ENCODE measurements at regions not wholly inside any gene's neighbourhood (a gene's known extent, or its start where the extent isn't known, plus 50 kb on each side); places are given as distances from the start of the nearest gene placed in this dataset.
"Not testable (repeated sequence)": the region's sequence is repeated elsewhere in the genome, so short reads cannot be mapped to it uniquely, and the experiment has no call there.

- DNase-seq, result no peak
Observed at GRCh38 chr1:199834711-199835110, 192.8 kb upstream of the NR5A2 start.

- no peak for DNase-seq
Observed at GRCh38 chr1:199836430-199836829, 191.1 kb upstream of the NR5A2 start.

DNA sequence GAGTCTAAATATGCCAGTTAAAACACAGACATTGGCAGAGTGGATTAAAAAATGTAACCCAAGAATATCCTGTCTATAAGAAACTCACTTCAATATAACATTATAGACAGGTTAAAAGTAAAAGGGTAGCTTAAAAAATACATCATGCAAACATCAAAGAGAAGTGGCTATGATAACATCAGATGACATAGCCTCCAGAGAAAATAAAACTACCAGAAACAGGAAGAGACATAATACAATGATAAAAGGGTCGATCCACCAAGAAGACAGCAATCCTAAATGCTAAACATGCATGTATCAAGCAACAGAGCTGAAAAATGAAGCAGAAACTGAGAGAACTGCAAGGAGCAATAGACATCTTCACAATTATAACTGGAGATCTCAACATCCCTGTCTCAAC is 190.2 kb upstream of the NR5A2 start:
- no peak for DNase-seq

DNA sequence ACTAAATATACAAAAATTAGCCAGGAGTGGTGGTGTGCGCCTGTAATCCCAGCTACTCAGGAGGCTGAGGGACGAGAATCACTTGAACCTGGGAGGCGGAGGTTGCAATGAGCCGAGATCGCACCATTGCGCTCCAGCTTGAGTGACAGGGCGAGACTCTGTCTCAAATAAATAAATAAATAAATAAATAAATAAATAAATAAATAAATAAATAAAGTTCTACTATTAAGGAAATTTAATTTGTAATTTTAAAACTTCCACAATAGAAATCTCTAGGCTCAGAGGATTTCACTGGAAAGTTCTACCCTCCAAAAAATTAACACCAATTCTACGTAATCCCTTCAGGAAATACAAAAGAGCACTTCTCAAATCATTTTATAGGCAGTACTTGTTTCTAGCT is 187.9 kb upstream of the NR5A2 start:
- not testable (repeated sequence) for DNase-seq

GRCh38 chr1:199843096-199843495 is 184.4 kb upstream of the NR5A2 start:
- DNase-seq, result not testable (repeated sequence)

- no peak for DNase-seq
Observed at GRCh38 chr1:199843861-199844260, 183.6 kb upstream of the NR5A2 start.

DNA sequence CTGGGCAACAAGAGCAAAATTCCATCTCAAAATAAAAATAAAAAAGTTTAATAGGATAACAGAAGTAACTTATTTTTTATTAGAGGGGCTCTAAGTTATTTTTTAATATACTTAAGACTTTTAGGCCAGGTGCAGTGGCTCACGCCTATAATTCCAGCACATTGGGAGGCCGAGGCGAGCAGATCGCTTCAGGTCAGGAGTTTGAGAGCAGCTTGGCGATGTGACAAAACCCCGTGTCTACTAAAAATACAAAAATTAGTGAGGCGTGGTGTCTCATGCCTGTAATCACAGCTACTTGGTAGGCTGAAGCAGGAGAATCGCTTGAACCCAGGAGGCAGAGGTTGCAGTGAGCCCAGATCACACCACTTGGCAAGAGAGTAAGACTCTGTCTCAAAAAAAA is 180.5 kb upstream of the NR5A2 start:
- DNase-seq, result no peak

- no peak for DNase-seq
Observed at GRCh38 chr1:199851439-199852140, 175.9 kb upstream of the NR5A2 start.

DNA sequence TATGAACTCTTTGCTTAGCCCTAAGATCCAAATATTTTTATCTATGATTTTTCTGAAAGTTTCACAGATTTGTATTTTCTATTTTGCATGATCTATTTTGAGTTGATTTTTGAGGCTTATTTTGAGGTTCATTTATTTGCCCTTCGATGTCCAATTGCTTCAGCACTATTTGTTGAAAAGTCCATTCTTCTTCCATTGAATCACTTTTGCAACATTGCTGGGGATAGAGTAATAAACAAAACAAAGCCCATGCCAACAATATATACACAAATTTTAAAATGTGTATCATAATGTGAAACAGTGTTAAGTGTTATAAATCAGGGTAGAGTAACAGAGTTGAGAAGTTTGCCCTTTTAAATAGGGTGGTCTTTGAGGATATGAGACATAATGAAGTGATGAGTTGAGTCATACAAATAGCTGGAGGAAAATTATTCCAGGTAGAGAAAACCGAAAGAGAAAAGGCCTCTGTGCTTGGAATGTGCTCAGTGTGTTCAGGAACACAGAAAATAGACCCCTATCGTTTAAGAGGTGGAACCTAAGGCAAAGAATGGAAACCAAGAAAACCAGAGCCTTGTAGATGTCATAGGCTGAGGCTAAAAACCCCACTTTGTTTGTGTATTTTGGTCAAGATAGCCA is 172.7 kb upstream of the NR5A2 start:
- no peak for DNase-seq

DNA sequence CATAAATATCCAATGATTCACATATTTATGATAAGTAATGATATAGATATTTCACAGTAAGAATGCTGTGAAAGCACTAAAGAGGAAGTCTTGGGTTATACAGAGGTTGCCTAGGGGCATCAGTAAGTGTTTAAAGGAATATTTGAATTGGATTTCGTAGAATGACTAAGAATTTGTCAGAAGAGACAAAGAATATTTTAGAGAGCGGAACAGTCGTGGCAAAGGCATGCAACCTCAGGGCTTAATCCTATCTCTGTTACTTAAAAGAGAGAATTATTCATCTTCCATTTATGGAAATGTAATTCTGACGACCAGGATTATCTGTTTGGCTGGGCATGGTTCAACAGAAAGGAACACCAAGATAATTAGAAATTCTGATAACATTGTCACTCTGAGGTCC is 171.9 kb upstream of the NR5A2 start:
- DNase-seq, result no peak

DNA sequence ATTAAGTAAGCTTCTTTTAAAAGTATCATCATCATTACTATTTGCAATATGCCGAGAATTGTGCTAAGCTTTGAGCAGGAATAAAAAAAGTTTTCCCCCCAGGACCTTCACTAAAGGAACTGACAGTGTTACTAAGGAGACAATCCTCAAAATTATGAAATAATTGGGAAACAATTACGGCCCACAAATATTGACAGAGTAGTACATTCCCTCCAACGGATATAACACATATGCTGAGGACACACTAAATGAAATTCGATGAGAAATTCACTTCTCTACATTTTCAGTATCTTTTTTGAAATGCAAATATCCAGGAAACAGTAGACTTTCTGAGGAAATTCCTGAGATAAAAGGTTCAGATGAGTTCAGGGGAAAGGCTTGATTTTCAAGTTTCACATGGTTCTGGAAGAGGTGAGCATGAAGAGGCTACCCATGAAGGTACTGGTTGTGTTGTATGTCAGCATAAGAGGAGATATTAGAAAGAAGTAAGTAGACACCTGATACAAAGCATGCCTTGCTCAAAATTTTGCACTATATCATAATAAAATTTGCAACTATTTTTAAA is 171.2 kb upstream of the NR5A2 start:
- no peak for DNase-seq

GRCh38 chr1:199857108-199857507 is 170.4 kb upstream of the NR5A2 start:
- DNase-seq, result no peak

DNA sequence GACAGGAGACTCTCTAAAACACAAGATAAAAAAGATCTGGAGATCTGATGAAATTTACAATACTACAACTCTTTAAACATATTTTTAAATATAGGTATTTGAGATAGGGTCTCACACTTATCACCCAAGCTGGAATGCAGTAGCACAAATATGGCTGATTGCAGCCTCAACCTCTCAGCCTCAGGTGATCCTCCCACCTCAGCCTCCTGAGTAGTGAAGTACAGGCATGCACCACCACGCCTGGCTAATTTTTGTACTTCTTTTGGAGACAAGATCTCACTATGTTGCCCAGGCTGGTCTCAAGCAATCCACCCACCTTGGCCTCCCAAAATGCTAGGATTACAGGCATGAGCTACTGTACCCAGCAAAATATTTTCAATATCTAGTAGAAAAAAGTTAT is 170.0 kb upstream of the NR5A2 start:
- no peak for DNase-seq

- no peak for DNase-seq
Observed at GRCh38 chr1:199858171-199858570, 169.3 kb upstream of the NR5A2 start.

DNA sequence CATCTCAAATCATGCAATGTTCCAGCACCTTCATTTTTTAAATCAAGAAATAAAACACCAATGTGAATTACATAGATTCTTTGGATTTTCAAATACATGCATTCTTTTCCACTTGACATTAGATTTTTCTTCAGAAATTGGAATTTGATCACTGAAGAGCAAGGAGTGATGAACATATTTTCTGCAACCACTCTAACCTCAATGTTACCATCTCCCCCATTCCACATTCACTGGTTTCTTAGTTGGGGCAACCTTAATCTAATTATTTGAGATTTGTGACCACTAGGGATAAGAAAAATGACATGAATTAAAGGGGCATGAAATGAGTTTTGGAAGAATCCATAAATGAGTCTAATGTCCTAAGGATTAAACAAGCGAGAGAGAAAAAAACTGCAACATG is 168.7 kb upstream of the NR5A2 start:
- DNase-seq, result no peak

DNA sequence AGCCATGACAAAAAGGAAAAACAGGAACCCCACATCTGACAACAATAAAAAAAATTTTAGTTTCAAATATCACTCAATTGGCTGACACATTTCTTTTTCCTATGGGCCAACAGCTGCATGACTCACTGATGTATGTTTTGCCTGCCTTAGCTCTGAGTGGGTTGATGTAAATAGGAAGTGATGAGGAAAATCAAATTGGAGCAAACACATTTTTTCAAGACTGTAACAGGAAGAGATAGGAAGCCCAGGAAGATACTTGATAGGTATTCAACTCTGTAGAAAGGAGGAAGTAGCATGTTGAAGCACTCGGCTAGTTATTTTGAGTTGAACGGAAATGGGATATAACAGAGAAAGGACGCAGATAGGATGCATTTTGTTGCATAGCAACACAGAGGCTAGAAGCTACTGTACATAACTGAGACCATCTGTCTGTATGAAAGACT is 168.0 kb upstream of the NR5A2 start:
- no peak for DNase-seq

GRCh38 chr1:199861020-199861795 is 166.3 kb upstream of the NR5A2 start:
- DNase-seq, result no peak

DNA sequence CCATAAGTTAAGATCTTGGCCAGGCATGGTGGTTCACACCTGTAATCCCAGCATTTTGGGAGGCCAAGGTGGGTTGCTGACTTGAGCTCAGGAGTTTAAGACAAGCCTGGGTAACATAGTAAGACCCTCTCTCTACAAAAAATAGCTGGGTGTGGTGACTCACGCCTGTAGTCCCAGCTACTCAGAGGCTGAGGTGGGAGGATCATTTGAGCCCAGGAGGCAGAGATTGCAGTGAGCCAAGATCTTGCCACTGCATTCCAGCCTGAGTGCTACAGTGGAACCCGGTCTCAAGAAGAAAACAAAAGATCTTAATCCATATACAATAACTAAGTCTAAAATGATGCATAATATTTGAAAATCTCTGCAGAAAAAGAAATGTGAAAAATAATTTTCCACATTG is 165.5 kb upstream of the NR5A2 start:
- DNase-seq, result no peak

DNA sequence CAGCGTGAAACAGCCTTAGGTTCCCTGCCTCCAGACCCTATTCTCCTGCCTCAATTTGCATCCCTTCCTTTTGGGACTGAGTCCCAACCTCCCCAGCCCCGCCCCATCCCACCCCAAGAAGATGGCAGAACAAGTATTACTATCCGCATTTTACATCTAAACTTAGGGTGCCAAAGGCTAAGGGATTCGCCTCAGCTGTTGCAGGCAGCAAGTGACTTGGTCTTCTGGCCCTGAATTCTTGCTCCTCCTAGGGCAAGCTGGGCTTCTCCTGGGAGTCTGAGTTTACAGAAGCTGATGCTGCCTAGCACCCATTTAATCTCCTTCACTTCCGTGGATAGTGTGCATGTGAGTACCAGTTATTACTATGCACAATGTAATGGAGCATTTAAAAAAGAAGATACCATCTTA is 161.3 kb upstream of the NR5A2 start:
- DNase-seq, result no peak

DNA sequence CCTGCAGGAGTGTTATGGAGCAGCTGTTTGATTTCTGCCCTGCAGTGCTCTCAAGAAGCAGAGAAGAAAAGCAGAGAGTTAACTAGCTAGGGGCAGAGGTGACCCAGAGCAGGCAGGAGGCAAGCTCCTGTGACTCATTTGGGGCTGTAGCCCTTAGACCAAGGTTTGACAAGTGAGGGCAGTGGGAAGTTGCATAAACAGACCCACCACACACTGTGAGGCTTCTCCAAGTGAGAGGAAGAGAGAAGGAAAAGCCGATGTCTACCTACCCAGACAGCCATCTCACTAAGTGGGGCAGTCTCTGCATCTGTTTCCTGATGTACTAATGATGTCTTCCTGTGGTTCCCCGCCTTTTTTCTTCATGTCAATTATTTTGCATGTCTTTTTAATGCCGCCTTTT is 159.9 kb upstream of the NR5A2 start:
- no peak for DNase-seq

- no peak for DNase-seq
Observed at GRCh38 chr1:199868777-199869176, 158.7 kb upstream of the NR5A2 start.

DNA sequence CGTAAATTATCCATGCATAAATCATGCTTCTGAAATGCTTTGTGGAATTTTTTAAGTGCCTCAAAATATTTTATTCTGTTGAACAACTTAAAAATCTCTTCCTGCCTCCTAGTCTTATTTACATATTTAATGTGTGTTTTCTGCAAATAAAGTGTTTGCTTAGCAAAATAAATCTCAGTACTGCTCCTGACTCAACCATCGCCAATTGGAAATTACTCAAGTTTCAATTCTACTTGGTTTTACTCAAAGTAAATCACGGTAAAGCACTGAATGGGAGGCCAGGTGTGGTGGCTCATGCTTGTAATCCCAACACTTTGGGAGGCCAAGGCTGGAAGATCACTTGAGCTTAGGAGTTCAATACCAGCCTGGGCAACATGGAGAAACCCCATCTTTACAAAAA is 152.2 kb upstream of the NR5A2 start:
- no peak for DNase-seq
